ENCODE measurements at regions not wholly inside any gene's neighbourhood (a gene's known extent, or its start where the extent isn't known, plus 50 kb on each side); places are given as distances from the start of the nearest gene placed in this dataset.

GRCh38 chr15:62889734-62890505 lies 152.6 kb upstream of the TPM1 start:
- TF ChIP-seq, protein P1, sequence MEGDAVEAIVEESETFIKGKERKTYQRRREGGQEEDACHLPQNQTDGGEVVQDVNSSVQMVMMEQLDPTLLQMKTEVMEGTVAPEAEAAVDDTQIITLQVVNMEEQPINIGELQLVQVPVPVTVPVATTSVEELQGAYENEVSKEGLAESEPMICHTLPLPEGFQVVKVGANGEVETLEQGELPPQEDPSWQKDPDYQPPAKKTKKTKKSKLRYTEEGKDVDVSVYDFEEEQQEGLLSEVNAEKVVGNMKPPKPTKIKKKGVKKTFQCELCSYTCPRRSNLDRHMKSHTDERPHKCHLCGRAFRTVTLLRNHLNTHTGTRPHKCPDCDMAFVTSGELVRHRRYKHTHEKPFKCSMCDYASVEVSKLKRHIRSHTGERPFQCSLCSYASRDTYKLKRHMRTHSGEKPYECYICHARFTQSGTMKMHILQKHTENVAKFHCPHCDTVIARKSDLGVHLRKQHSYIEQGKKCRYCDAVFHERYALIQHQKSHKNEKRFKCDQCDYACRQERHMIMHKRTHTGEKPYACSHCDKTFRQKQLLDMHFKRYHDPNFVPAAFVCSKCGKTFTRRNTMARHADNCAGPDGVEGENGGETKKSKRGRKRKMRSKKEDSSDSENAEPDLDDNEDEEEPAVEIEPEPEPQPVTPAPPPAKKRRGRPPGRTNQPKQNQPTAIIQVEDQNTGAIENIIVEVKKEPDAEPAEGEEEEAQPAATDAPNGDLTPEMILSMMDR (conservative IDR thresholded peaks at IDR 0.05; ENCODE audit: low read depth, low read length): no peak
- TF ChIP-seq EZH2 (IDR thresholded peaks at IDR 0.05; ENCODE audit: borderline replicate concordance, low read depth, low read length, poor library complexity, severe bottlenecking): no peak

All from A673 (cell line).